SKM-1 (cell line): ENCODE measurements at regions not wholly inside any gene's neighbourhood (a gene's known extent, or its start where the extent isn't known, plus 50 kb on each side); places are given as distances from the start of the nearest gene placed in this dataset.
"Not testable (repeated sequence)": the region's sequence is repeated elsewhere in the genome, so short reads cannot be mapped to it uniquely, and the experiment has no call there.

Experiments
- DNase-seq: peaks from one replicate; lab custom pipeline; 2025; ENCODE audit not compliant: unreplicated experiment; lab: John Stamatoyannopoulos, UW

GRCh38 chr14:45633220-45633984 is 380.4 kb upstream of the MIS18BP1 start:
- DNase-seq = no peak

GRCh38 chr14:45621731-45622130 is 368.7 kb upstream of the MIS18BP1 start:
- DNase-seq = no peak

GRCh38 chr14:45619831-45620230 is 366.8 kb upstream of the MIS18BP1 start:
- DNase-seq = no peak

- DNase-seq = no peak
Measured at GRCh38 chr14:45610318-45610717, 357.3 kb upstream of the MIS18BP1 start.

GRCh38 chr14:45587142-45587541 is 334.1 kb upstream of the MIS18BP1 start:
- no peak for DNase-seq

- DNase-seq = no peak
Measured at GRCh38 chr14:45559626-45560025, 306.6 kb upstream of the MIS18BP1 start.

GRCh38 chr14:45558183-45558582 is 305.2 kb upstream of the MIS18BP1 start:
- DNase-seq = no peak

- DNase-seq = no peak
Measured at GRCh38 chr14:45553981-45554380, 301.0 kb upstream of the MIS18BP1 start.

- not testable (repeated sequence) for DNase-seq
Measured at GRCh38 chr14:45551240-45551820, 298.3 kb upstream of the MIS18BP1 start.

GRCh38 chr14:45531022-45531421 is 278.0 kb upstream of the MIS18BP1 start:
- no peak for DNase-seq

- DNase-seq = no peak
Measured at GRCh38 chr14:45526715-45527549, 273.9 kb upstream of the MIS18BP1 start.

- DNase-seq = no peak
Measured at GRCh38 chr14:45519766-45520165, 266.8 kb upstream of the MIS18BP1 start.

- no peak for DNase-seq
Measured at GRCh38 chr14:45492876-45493275, 239.9 kb upstream of the MIS18BP1 start.

GRCh38 chr14:45491914-45492313 is 238.9 kb upstream of the MIS18BP1 start:
- no peak for DNase-seq

GRCh38 chr14:45486599-45486998 is 233.6 kb upstream of the MIS18BP1 start:
- no peak for DNase-seq

- no peak for DNase-seq
Measured at GRCh38 chr14:45467023-45467422, 214.0 kb upstream of the MIS18BP1 start.

- no peak for DNase-seq
Measured at GRCh38 chr14:45434221-45434620, 181.2 kb upstream of the MIS18BP1 start.

GRCh38 chr14:45426685-45427282 is 173.8 kb upstream of the MIS18BP1 start:
- DNase-seq = peak; percentile 1

GRCh38 chr14:45406942-45407341 is 153.9 kb upstream of the MIS18BP1 start:
- no peak for DNase-seq

GRCh38 chr14:45400950-45401640 is 148.1 kb upstream of the MIS18BP1 start:
- no peak for DNase-seq

- DNase-seq = no peak
Measured at GRCh38 chr14:45400509-45400908, 147.5 kb upstream of the MIS18BP1 start.
